Thyroid gland (tissue), 4 donors: ENCODE measurements at regions not wholly inside any gene's neighbourhood (a gene's known extent, or its start where the extent isn't known, plus 50 kb on each side); places are given as distances from the start of the nearest gene placed in this dataset.
A peak's percentile ranks its signal among the peaks of the same experiment; 100 is the strongest.

Source experiments
- DNase-seq, 2 donors: peaks; one replicate each; pipeline ENCODE4 v3.0.0-alpha.2; 2019
- H3K27ac ChIP-seq, 3 donors: fragments of 200-600 bp; sonication (generic); 1 replicate in 2 of 3; 2 replicates in 1 of 3; pipeline ENCODE4 v1.5.1; 2016 to 2019; ENCODE audit warnings: mild to moderate bottlenecking in 1 of 3, moderate library complexity in 1 of 3
- H3K27me3 ChIP-seq: fragments of 200-600 bp; sonication (generic); one replicate; pipeline ENCODE4 v1.5.1; 2019
- H3K36me3 ChIP-seq, 2 donors: fragments of 200-600 bp; sonication (generic); one replicate each; pipeline ENCODE4 v1.5.1; 2016 to 2019
- H3K4me1 ChIP-seq, 2 donors: fragments of 200-600 bp; sonication (generic); one replicate each; pipeline ENCODE4 v1.5.1; 2017 to 2019
- H3K4me3 ChIP-seq, 3 donors: fragments of 200-600 bp; sonication (generic); replicated peaks in 1 of 3; 1 replicate in 2 of 3; 2 replicates in 1 of 3; pipeline ENCODE4 v1.5.1; 2016; ENCODE audit warnings: mild to moderate bottlenecking in 1 of 3
- H3K9me3 ChIP-seq: fragments of 200-600 bp; sonication (generic); one replicate; pipeline ENCODE4 v1.5.1; 2017
- POLR2A ChIP-seq, 2 donors: fragments of 450-650 bp; IDR thresholded peaks; one replicate each; pipeline ENCODE4 v1.6.1; 2017; ENCODE audit warnings: antibody characterized with exemption in 2 of 2, mild to moderate bottlenecking in 2 of 2, moderate library complexity in 1 of 2
- WGBS, 2 donors: methylation state at CpG; one replicate each; pipeline ENCODE4 v1.1.5; 2017; 5-methylcytosine and 5-hydroxymethylcytosine counted together
- intact Hi-C: fragments of 100-400 bp; cut with DNase I; formaldehyde crosslinking; loops from one replicate; pipeline ENCODE4 v1.15.1; 2023
- TF ChIP-seq, protein P1 (sequence below), 6 experiments: fragments of 200-600 bp in 3 of 6; fragments of 450-650 bp in 3 of 6; sonication (generic) in 3 of 6; IDR thresholded peaks; one replicate each; pipeline ENCODE4 v1.5.1; 2016 to 2019; ENCODE audit warnings: antibody characterized with exemption in 6 of 6, mild to moderate bottlenecking in 2 of 6, inconsistent platforms in 1 of 6, moderate library complexity in 1 of 6

DNA sequence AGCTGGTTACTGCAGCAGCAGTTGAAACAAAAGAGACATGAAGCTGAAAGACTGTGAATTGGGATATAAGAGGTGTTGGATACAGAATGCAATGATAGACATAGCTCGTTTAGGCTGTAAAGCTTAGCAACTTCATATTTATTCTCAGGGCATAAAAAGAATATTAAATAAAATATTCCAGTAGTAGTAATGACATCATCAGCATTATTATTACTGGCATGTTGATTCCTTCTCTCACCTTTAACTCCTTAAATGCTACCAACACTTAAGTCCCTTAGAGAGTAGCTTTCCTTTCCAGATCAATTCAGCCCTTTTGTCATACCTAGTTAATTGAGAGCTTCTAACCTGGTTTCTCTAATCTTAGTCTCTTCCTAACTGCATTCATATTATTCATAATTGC, 81.4 kb upstream of the STXBP5 start:
- no peaks in the 10 kb centered on the region for H3K36me3 ChIP-seq
- no peaks in the 10 kb centered on the region for H3K4me1 ChIP-seq
- no peaks in the 10 kb centered on the region for H3K27me3 ChIP-seq
- H3K27ac ChIP-seq = no peak overlapping the region
- no peaks in the 10 kb centered on the region for H3K9me3 ChIP-seq
- no peak for DNase-seq
- TF ChIP-seq, protein P1, sequence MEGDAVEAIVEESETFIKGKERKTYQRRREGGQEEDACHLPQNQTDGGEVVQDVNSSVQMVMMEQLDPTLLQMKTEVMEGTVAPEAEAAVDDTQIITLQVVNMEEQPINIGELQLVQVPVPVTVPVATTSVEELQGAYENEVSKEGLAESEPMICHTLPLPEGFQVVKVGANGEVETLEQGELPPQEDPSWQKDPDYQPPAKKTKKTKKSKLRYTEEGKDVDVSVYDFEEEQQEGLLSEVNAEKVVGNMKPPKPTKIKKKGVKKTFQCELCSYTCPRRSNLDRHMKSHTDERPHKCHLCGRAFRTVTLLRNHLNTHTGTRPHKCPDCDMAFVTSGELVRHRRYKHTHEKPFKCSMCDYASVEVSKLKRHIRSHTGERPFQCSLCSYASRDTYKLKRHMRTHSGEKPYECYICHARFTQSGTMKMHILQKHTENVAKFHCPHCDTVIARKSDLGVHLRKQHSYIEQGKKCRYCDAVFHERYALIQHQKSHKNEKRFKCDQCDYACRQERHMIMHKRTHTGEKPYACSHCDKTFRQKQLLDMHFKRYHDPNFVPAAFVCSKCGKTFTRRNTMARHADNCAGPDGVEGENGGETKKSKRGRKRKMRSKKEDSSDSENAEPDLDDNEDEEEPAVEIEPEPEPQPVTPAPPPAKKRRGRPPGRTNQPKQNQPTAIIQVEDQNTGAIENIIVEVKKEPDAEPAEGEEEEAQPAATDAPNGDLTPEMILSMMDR (IDR thresholded peaks at IDR 0.05) = no peak
- TF ChIP-seq POLR2A (IDR thresholded peaks at IDR 0.05) = no peak
- no peak overlapping the region for H3K4me3 ChIP-seq
- intact Hi-C loops = no loop called here
- WGBS, 2 donors = 91 to 93% methylated on average over 1 of the region's 1 CpG

DNA sequence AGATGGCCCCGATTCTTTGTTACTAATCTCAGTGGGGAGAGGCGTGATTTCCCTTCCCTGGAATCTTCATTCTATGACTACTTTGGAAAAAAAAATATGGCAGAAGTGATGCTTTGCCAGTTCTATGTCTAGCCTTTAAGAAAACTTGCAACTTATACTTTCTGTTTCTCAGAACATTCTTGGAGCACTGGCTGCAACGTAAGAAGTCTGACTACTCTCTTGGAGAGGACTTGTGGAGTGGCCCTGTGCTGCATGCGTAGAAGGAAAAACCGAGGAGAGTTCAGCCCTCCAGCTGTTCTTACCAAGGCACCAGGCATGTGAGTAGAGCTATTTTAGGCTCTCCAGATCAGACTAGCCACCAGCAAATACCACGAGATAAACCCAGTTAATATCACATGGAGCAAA, 77.6 kb upstream of the STXBP5 start:
- H3K36me3 ChIP-seq = no peaks in the 10 kb centered on the region
- DNase-seq = peak; percentile 53 to 61
- H3K9me3 ChIP-seq = no peaks in the 10 kb centered on the region
- intact Hi-C loops = no loop called here
- TF ChIP-seq, protein P1 (IDR thresholded peaks at IDR 0.05) = no peak
- TF ChIP-seq POLR2A (IDR thresholded peaks at IDR 0.05) = no peak
- no peak overlapping the region for H3K4me3 ChIP-seq
- 51 to 58% methylated on average over 6 of the region's 6 CpGs for WGBS, 2 donors
- H3K4me1 ChIP-seq = peaks cover 0 to 4% of the 10 kb centered on the region in 2 donors
- no peaks in the 10 kb centered on the region for H3K27me3 ChIP-seq
- no peak overlapping the region for H3K27ac ChIP-seq

DNA sequence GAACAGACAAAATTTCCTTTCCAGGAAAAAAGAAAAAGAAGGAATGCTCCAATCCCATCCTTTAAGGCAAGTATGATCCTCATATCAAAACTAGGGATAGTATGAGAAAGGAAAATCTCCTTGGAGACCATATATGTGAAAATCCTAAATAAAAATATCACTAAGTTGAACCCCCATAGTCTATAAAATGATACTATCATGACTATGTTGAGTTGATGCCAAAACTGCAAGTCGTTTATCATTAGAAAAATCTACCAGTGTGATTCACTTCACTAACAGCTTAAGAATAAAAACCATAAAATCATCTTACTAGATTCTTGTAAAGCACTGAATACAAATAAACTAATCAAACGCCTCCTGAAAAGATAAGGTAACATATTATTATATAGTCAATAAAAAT, 76.6 kb upstream of the STXBP5 start:
- WGBS, 2 donors = 84 to 90% methylated on average over 2 of the region's 2 CpGs
- intact Hi-C loops = no loop called here

DNA sequence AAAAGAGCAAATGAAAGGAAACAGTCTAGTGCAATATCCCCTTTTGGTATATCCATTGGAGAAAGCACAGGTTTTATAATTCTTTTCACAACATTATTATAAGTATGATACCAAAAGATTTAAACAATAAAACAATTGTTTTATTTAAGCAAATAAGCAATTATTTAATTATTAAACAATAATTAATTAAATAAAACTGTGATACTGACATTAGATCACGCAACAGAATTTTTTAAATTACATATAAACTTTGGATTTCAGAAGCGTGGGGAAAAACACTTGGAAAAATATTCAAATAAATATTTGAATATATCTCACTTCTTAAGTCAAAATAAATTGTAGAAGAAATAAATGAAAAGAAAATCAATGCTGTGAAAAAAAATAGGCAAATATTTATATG, 76.2 kb upstream of the STXBP5 start:
- DNase-seq = no peak
- Histone ChIP-seq H3K4me1 (peaks cover 0 to 6% of the 10 kb centered on the region in 2 donors), H3K27me3 (no peaks in the 10 kb centered on the region), H3K4me3 (no peak overlapping the region), H3K36me3 (no peaks in the 10 kb centered on the region), H3K9me3 (no peaks in the 10 kb centered on the region), H3K27ac (no peak overlapping the region)
- intact Hi-C loops = no loop called here
- TF ChIP-seq, protein P1 (IDR thresholded peaks at IDR 0.05) = no peak
- no peak for TF ChIP-seq POLR2A (IDR thresholded peaks at IDR 0.05)
- WGBS, 2 donors = 97 to 98% methylated on average over 2 of the region's 2 CpGs

More for the DNA sequence above, 76.6 kb upstream of the STXBP5 start:
- TF ChIP-seq, protein P1 (IDR thresholded peaks at IDR 0.05) = no peak
- TF ChIP-seq POLR2A (IDR thresholded peaks at IDR 0.05) = no peak
- H3K36me3 ChIP-seq = no peaks in the 10 kb centered on the region
- no peaks in the 10 kb centered on the region for H3K27me3 ChIP-seq
- no peak overlapping the region for H3K27ac ChIP-seq
- no peaks in the 10 kb centered on the region for H3K9me3 ChIP-seq
- DNase-seq = no peak
- peaks cover 0 to 6% of the 10 kb centered on the region in 2 donors for H3K4me1 ChIP-seq
- H3K4me3 ChIP-seq = no peak overlapping the region

DNA sequence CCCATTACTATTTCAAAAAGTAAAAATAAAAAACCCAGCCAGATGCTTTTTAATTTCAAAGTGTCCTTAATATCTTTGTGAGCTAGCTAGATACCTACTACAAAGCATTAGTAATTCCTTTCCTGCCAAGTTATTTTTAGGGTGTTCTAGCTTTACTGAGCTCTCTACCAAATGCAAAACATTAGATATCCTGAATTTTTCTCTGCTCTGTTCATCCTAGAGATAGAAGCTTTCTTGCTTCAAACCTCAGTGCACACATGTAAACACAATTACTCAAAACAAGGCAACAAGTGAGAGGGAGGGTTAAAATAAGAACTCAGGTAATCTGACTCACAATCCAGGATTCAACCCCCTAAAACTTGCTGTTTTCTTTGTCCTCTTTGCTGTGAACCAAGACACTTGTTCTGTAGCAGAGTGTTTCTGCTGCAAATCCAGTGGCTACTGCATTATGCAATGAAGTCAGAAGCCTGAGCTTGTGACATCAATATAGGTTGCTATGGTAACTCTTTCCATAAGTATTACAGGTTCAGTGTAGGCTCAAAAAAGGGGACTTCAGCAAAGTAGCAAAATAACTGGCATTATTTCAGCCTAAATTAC, 72.6 kb upstream of the STXBP5 start:
- intact Hi-C loops = no loop called here
- H3K36me3 ChIP-seq = no peaks in the 10 kb centered on the region
- TF ChIP-seq POLR2A (IDR thresholded peaks at IDR 0.05) = no peak
- TF ChIP-seq, protein P1 (IDR thresholded peaks at IDR 0.05) = no peak
- no peak for DNase-seq
- peak overlapping the region in 1 of 3 donors; percentile 9 for H3K27ac ChIP-seq
- peaks cover 0 to 6% of the 10 kb centered on the region in 2 donors for H3K4me1 ChIP-seq
- H3K9me3 ChIP-seq = no peaks in the 10 kb centered on the region
- no peaks in the 10 kb centered on the region for H3K27me3 ChIP-seq
- H3K4me3 ChIP-seq = no peak overlapping the region
